GM13977 (cell line): ENCODE measurements at regions not wholly inside any gene's neighbourhood (a gene's known extent, or its start where the extent isn't known, plus 50 kb on each side); places are given as distances from the start of the nearest gene placed in this dataset.

Source experiments
- DNase-seq: peaks from one replicate; pipeline ENCODE4 v3.0.0; 2012; ENCODE audit warnings: low spot score
- in situ Hi-C: fragments of 300-500 bp; cut with MboI; formaldehyde crosslinking; loops from one replicate; pipeline ENCODE4 v1.12.0; 2022; ENCODE audit warnings: low sequenced_read_pairs, low pct_unique_long_range_greater_than_20kb, mixed read lengths, inconsistent platforms; ENCODE audit not compliant: unreplicated experiment
- TF ChIP-seq, protein P1 (sequence below): IDR thresholded peaks from 2 replicates; pipeline ENCODE4 v1.5.1; 2012; ENCODE audit warnings: mild to moderate bottlenecking, control low read depth; ENCODE audit not compliant: insufficient read depth; ENCODE audit errors: extremely low read depth, missing control alignments

DNA sequence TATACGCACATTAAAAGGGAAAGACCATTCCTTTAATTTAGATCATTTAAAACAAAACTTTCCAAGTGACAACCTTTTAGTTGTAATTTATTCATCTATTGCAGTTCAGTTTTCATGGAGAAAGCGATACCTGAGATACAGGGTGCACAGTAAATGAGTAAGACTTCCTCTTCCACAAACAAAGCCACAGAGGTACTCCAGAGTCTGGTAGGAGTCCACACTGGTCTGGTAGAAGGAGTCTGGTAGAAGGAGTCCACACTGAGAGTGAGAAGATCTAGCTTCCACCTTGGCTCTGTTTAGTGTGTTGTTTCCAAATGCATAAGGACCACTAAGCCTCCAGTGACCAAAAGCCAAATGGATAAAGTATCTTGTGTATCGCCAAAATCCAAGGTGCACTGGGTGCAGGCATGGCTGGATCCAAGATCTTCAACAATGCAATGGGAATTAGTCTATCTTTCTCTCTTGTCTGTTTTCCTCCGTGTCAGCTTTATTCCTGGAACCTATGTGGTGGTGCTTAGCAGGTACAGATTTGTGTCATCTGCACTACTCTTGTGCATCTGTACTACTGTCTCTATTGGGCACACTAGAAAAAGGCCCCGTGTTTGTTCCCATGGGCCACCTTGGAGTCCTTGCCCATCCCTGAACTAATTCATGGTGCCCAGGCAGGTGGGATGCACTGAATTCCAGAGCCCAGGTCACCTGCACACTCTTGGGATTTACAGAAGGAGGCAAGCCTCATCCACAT, 331.1 kb downstream of the BCL11B start:
- in situ Hi-C loops, result no loop called here
- TF ChIP-seq, protein P1, sequence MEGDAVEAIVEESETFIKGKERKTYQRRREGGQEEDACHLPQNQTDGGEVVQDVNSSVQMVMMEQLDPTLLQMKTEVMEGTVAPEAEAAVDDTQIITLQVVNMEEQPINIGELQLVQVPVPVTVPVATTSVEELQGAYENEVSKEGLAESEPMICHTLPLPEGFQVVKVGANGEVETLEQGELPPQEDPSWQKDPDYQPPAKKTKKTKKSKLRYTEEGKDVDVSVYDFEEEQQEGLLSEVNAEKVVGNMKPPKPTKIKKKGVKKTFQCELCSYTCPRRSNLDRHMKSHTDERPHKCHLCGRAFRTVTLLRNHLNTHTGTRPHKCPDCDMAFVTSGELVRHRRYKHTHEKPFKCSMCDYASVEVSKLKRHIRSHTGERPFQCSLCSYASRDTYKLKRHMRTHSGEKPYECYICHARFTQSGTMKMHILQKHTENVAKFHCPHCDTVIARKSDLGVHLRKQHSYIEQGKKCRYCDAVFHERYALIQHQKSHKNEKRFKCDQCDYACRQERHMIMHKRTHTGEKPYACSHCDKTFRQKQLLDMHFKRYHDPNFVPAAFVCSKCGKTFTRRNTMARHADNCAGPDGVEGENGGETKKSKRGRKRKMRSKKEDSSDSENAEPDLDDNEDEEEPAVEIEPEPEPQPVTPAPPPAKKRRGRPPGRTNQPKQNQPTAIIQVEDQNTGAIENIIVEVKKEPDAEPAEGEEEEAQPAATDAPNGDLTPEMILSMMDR, result no peak
- DNase-seq, result no peak

DNA sequence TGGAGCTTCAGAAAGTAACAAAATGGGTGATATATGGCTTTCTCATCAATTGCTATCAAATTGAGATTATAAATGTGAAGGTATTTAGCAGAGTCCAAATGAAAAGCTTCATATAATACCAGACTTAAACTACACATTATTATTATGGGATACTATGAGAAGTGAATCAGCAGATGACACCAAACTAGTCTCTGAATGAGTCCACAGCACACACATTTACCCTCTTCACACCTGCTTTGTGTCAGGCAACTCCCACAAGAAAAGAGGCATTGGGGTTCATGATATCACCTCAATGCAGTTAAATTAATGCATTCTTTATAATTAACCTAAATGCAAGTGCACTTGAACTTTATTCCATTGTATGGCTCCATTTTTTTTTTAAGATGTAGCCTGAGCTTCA, 330.5 kb downstream of the BCL11B start:
- DNase-seq, result no peak
- in situ Hi-C loops, result no loop called here

DNA sequence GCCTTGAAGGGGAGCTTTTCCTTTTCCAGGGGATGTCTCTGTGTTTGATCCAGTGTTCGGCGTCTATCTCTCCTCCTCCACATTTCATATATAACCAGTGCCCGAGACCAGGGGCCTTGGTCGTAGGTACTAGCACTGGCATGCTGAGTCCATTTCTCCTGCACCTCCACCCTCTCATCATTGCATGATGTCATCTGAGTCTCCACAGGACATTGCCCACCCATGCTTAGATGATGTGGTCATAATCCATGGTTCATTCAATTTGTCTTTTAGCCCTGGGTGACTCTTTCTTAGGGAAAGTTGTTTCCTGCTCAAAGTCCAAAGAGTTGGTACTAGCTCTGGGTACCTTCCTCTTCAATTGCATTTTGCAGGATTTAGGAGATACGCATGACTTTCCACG, 328.1 kb downstream of the BCL11B start:
- TF ChIP-seq, protein P1, result no peak
- in situ Hi-C loops, result no loop called here
- no peak for DNase-seq

More for the DNA sequence above, 330.5 kb downstream of the BCL11B start:
- TF ChIP-seq, protein P1, result no peak

DNA sequence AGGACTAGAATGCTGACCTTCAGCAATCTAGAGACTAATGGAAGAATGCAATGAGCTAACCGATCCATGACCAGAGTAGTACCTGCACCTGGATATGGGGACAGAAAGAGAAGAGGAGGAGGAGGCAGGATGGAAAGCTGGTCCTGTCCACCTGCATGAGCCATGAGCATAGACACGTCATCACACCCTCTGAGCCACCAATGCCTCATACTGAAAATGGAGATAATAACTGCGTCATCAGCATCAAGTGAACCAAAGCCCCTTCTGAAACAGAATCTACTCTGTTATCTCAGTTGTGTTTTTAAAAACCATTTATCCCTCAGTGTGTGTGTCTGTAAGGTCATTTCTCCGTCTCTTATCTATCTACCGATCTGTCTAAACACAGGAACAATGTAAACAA, 327.0 kb downstream of the BCL11B start:
- no peak for DNase-seq
- TF ChIP-seq, protein P1, result no peak
- in situ Hi-C loops, result no loop called here

DNA sequence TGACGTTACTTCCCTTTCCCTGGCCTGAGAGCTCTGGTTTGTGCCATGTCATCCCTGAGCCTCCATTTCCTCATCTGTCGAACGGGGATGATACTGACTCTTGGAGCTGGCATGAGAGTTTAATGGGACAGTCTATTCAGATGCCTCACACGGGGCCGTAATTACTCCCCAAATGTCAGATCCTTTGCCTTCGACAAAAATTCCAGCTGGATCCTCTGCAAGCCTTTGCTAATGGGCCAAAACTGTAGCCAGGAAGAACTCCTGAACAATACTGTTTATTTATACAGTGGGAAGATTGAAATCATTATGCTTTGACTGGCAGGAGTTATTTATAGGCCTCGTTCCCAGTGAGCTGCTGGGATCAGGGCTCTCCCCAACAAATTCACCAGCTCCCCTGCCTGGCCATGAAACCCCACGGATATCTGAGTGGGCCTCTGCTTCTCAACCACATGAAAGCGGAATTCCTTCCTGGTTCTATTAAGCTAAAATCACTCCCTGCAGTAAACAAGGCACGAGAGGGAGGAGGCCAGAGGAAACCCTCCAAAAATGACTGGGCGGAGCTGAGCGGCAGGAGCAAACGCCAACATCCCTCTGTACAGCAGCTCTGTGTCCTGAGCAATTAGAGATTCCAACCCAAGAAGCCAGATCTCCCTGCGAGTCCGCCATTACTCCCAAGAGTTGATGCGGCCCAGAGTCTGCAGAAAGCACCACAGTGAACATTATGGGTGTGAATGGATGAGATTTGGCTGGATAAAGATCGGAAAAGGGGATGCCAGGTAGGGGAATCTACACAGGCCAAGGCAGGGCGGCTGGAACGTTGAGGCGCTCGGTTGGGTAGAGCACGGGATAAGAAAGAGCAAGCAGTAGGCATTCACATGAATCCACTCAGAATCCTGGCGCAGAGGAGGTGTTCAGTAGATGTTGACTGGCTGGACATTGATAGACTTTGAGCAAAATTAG, 326.1 kb downstream of the BCL11B start:
- TF ChIP-seq, protein P1, result no peak
- DNase-seq, result no peak
- in situ Hi-C loops, result no loop called here

DNA sequence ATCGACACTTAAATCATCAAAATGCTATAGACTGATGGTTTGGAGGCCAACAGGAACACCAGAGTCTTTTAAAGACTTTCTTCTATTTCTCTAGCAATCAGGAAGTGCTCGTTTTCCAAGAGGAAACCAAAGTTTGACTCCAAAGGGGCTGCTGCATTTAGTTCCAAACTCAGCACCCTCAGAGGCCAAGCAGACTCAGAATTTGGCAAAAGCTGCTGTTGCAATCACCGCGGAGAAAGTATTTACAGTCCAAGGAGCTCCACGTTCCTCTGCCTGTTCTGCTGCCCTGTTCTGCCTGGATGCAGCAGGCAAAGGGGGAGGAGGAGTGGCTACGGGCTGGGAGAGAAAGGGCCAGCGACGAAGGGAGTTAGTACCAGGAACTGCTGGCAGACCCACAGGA, 325.1 kb downstream of the BCL11B start:
- no peak for DNase-seq
- in situ Hi-C loops, result no loop called here
- TF ChIP-seq, protein P1, result no peak
